ENCODE measurements at regions not wholly inside any gene's neighbourhood (a gene's known extent, or its start where the extent isn't known, plus 50 kb on each side); places are given as distances from the start of the nearest gene placed in this dataset.

GRCh38 chr3:124364317-124365020 lies 365.8 kb upstream of the UMPS start:
- TF ChIP-seq CTCF (IDR thresholded peaks at IDR 0.05; ENCODE audit: low read length) (no peak), EZH2 (optimal IDR thresholded peaks at IDR 0.05; ENCODE audit: low read depth, low read length) (no peak), EZH2phosphoT487 (IDR thresholded peaks at IDR 0.05; ENCODE audit: low read length) (no peak)
